Gastroesophageal sphincter (tissue), 3 donors: ENCODE measurements at regions not wholly inside any gene's neighbourhood (a gene's known extent, or its start where the extent isn't known, plus 50 kb on each side); places are given as distances from the start of the nearest gene placed in this dataset.

ENCODE experiments used
- EP300 ChIP-seq: sonication (generic); formaldehyde crosslinking; IDR thresholded peaks from one replicate; pipeline ENCODE4 v1.6.1; 2017; ENCODE audit warnings: antibody characterized with exemption, mild to moderate bottlenecking
- TF ChIP-seq, protein P1 (sequence below), 4 experiments: fragments of 200-600 bp in 2 of 4; fragments of 450-650 bp in 2 of 4; sonication (generic) in 1 of 4; IDR thresholded peaks; one replicate each; pipeline ENCODE4 v1.5.1; 2017 to 2019; ENCODE audit warnings: antibody characterized with exemption in 4 of 4, mild to moderate bottlenecking in 2 of 4, moderate library complexity in 2 of 4

DNA sequence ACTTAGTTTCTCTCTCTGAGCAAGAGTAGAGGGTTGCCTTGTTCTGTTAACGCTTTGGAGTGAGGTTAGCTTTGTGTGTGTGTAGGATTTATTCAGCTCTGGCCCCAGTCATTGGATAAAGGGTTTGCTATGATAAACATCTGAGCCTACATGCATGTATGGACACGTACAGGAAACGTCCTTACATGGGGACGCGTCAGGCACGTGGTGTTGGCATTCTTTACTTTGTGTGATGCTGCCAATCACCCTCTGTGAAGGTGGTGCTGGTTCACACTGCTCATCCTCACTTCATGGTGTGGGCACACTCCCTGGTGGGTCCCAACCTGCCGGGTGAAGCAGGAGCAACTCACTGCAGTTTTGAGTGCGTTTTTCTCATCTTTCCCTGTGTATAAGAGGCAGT lies 53.4 kb upstream of the CD93 start:
- TF ChIP-seq, protein P1, sequence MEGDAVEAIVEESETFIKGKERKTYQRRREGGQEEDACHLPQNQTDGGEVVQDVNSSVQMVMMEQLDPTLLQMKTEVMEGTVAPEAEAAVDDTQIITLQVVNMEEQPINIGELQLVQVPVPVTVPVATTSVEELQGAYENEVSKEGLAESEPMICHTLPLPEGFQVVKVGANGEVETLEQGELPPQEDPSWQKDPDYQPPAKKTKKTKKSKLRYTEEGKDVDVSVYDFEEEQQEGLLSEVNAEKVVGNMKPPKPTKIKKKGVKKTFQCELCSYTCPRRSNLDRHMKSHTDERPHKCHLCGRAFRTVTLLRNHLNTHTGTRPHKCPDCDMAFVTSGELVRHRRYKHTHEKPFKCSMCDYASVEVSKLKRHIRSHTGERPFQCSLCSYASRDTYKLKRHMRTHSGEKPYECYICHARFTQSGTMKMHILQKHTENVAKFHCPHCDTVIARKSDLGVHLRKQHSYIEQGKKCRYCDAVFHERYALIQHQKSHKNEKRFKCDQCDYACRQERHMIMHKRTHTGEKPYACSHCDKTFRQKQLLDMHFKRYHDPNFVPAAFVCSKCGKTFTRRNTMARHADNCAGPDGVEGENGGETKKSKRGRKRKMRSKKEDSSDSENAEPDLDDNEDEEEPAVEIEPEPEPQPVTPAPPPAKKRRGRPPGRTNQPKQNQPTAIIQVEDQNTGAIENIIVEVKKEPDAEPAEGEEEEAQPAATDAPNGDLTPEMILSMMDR (IDR thresholded peaks at IDR 0.05) = no peak
- TF ChIP-seq EP300 = no peak
